Naive B cell (primary cell): ENCODE measurements at regions not wholly inside any gene's neighbourhood (a gene's known extent, or its start where the extent isn't known, plus 50 kb on each side); places are given as distances from the start of the nearest gene placed in this dataset.

Source experiments
- ATAC-seq, 2 donors: fragments of 150-1000 bp; cut with Tn5 transposase; 2 replicates each; pipeline ENCODE4 v1.10.0; 2021; ENCODE audit warnings: low read depth in 2 of 2, mild to moderate bottlenecking in 2 of 2, moderate library complexity in 2 of 2
- DNase-seq: peaks from one replicate; pipeline ENCODE4 v3.0.0; 2022
- H3K27ac Mint-ChIP-seq, 6 donors: one replicate each; pipeline ENCODE4 v1.8.0; 2020 to 2022; ENCODE audit warnings: mild to moderate bottlenecking in 6 of 6, mixed read lengths in 6 of 6, moderate library complexity in 5 of 6, inconsistent platforms in 2 of 6
- H3K27me3 Mint-ChIP-seq, 3 donors: one replicate each; pipeline ENCODE4 v1.8.0; 2021 to 2022; ENCODE audit warnings: mixed read lengths in 3 of 3, mild to moderate bottlenecking in 1 of 3
- H3K36me3 Mint-ChIP-seq, 2 donors: one replicate each; pipeline ENCODE4 v1.8.0; 2020 to 2022; ENCODE audit warnings: mixed read lengths in 2 of 2, inconsistent platforms in 1 of 2, mild to moderate bottlenecking in 1 of 2
- H3K4me1 Mint-ChIP-seq, 3 donors: one replicate each; pipeline ENCODE4 v1.8.0; 2020 to 2022; ENCODE audit warnings: mixed read lengths in 3 of 3, inconsistent platforms in 1 of 3, mild to moderate bottlenecking in 1 of 3, moderate library complexity in 1 of 3
- H3K4me3 Mint-ChIP-seq, 8 donors: one replicate each; pipeline ENCODE4 v1.8.0; 2020 to 2022; ENCODE audit warnings: mild to moderate bottlenecking in 8 of 8, mixed read lengths in 8 of 8, moderate library complexity in 8 of 8, inconsistent platforms in 2 of 8
- H3K9me3 Mint-ChIP-seq, 7 donors: one replicate each; pipeline ENCODE4 v1.8.0; 2020 to 2022; ENCODE audit warnings: mixed read lengths in 7 of 7, mild to moderate bottlenecking in 5 of 7, inconsistent platforms in 2 of 7, moderate library complexity in 1 of 7

- no peak overlapping the region for H3K4me3 Mint-ChIP-seq
- no peaks in the 10 kb centered on the region for H3K4me1 Mint-ChIP-seq
- no peaks in the 10 kb centered on the region for H3K36me3 Mint-ChIP-seq
- H3K27me3 Mint-ChIP-seq: peaks cover 22 to 48% (median 38%) of the 10 kb centered on the region in 3 donors
- peaks cover 0 to 6% (median 0%) of the 10 kb centered on the region in 7 donors for H3K9me3 Mint-ChIP-seq
- DNase-seq (no peak), ATAC-seq (no peak)
- no peak overlapping the region for H3K27ac Mint-ChIP-seq
These were observed 57.0 kb upstream of the RTL6 start for GRCh38 chr22:44555046-44555445.

DNA sequence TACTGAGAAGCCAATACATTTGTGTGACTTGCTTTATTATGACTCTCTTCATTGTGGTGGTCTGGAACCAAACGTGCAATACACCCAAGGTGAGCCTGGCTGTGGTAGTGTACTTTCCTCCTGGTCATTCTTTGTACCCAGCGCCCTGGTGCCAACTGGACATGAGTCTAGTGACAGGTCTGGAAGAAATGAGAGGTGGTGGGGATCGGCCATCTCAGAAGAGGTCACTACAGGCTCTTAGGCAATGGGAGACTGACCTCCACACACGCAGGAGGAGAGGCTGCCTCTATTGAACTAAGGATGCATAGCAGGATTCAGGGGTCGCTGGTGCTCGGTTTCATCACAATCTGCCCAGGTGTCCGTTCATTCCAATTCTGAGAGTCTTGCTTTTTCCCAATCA is 56.4 kb upstream of the RTL6 start:
- peaks cover 26 to 42% (median 33%) of the 10 kb centered on the region in 3 donors for H3K27me3 Mint-ChIP-seq
- ATAC-seq: no peak

DNA sequence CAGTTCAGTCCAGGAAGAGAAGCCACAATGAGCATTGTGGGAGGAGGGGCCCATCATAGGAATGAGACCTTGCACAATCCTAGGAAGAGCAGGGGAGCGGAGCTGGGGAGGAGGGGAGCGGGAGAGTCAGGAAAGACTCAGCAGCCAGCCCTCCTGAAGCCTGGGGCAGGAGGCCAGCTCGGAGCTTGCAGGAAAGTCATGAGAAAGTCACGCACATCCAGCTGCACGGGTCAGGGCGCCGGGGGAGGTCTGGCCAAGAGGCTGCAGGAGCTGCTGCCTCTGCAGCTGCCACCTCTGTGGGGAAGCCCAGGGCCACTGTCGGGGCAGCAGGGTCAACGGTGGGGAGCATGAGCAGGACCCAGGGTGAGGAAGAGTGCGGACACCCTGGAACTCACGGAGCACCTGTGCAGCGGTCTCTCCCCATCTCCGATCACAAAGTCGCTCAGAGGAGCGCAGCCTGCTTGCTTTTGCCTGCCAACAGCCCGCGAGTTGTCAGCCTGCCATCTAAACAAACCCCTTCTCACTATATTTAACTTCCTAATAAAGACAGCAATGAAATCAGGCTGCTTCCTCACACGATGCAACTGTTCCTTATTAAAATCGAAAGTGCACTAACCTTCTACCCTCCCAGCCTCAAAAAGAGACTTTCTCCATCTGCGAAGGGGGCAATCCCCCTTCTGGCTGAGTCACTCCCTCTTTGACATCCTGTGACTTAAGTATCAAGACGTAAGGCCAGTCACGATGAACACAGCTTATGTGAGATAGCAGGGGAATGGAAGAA is 52.9 kb upstream of the RTL6 start:
- peaks cover 0 to 2% (median 0%) of the 10 kb centered on the region in 7 donors for H3K9me3 Mint-ChIP-seq
- peak overlapping the region in 1 of 6 donors; percentile 73 for H3K27ac Mint-ChIP-seq
- no peak overlapping the region for H3K4me3 Mint-ChIP-seq
- peaks cover 26 to 37% (median 34%) of the 10 kb centered on the region in 3 donors for H3K27me3 Mint-ChIP-seq
- no peaks in the 10 kb centered on the region for H3K36me3 Mint-ChIP-seq
- ATAC-seq (no peak), DNase-seq (no peak)
- no peaks in the 10 kb centered on the region for H3K4me1 Mint-ChIP-seq

More for the DNA sequence above, 56.4 kb upstream of the RTL6 start:
- Mint-ChIP-seq H3K4me3 (no peak overlapping the region), H3K36me3 (no peaks in the 10 kb centered on the region), H3K4me1 (no peaks in the 10 kb centered on the region), H3K9me3 (peaks cover 0 to 2% (median 0%) of the 10 kb centered on the region in 7 donors), H3K27ac (no peak overlapping the region)
- no peak for DNase-seq

DNA sequence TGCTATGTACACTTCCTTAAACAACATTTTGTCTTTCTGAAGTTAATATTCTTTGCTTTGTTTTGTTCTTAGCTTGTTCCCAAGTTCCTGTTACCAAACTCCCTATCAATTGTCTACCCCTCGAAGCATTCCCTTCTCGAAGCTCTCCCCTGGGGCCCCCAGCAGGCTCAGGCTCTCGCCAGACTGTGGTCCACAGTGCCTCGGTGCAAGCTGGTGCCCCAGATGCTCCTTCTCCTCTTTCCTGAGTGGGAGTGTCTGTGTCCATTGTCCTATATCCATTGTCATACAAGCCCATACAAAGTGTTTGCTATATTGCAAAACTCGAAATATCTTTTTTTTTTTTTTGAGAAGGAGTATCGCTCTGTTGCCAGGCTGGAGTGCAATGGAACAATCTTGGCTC is 51.7 kb upstream of the RTL6 start:
- Mint-ChIP-seq H3K9me3 (peaks cover 0 to 2% (median 0%) of the 10 kb centered on the region in 7 donors), H3K27me3 (peaks cover 22 to 35% (median 30%) of the 10 kb centered on the region in 3 donors), H3K4me1 (no peaks in the 10 kb centered on the region), H3K4me3 (no peak overlapping the region), H3K36me3 (no peaks in the 10 kb centered on the region), H3K27ac (no peak overlapping the region)
- DNase-seq (no peak), ATAC-seq (no peak)

DNA sequence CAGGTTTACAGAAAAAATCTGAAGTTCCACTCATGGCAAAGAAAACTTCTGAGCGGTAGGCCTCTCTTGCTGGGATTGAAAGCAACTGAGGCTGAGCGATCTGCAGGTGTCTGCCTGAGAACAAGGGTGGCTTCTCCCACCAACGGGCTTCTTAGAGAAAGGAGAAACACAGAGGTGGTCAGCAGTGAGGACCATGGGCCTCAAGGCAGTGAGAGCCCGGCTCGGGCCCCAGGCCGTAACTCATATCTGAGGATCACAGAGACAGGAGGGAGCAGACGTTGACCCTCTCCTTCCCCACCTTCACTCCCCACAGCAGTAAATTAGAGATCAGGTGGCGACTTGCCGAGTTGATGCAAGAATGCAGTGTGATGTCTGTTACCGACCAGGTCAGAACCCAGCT is 50.9 kb upstream of the RTL6 start:
- DNase-seq (no peak), ATAC-seq (no peak)
- Mint-ChIP-seq H3K36me3 (no peaks in the 10 kb centered on the region), H3K9me3 (peaks cover 0 to 2% (median 0%) of the 10 kb centered on the region in 7 donors), H3K27ac (no peak overlapping the region), H3K4me1 (no peaks in the 10 kb centered on the region), H3K4me3 (no peak overlapping the region), H3K27me3 (peaks cover 21 to 38% (median 36%) of the 10 kb centered on the region in 3 donors)
